NCI-H2081 treated with DMSO at 0.1 percent for 48 hours (cell line): ENCODE measurements at regions not wholly inside any gene's neighbourhood (a gene's known extent, or its start where the extent isn't known, plus 50 kb on each side); places are given as distances from the start of the nearest gene placed in this dataset.

Experiments
- DNase-seq: peaks from one replicate; lab custom pipeline; 2025; lab: John Stamatoyannopoulos, UW

DNA sequence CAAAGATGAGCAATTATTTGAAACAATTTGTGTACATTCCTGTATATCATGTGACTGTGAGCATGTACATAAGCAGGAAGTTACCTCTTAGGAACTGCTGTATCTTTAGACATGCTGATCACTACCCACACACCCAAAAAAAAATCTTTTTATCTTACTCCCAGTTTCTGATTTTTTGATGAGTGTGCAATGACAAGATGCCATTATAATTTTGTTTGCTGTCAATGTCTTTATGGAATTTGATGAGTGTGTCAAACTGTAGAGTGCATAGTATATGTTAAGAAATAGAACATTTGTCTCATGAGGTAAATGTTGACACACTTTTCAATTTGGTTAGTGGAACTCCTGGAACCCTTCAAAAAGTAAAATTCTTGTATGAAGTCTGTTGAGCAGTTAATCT is 84.0 kb upstream of the TMEFF2 start:
- DNase-seq, result no peak

GRCh38 chr2:192277494-192278109 is 82.9 kb upstream of the TMEFF2 start:
- DNase-seq, result no peak

- no peak for DNase-seq
These were observed 80.9 kb upstream of the TMEFF2 start for GRCh38 chr2:192275632-192276031.

GRCh38 chr2:192267484-192267883 is 72.8 kb upstream of the TMEFF2 start:
- DNase-seq, result no peak

DNA sequence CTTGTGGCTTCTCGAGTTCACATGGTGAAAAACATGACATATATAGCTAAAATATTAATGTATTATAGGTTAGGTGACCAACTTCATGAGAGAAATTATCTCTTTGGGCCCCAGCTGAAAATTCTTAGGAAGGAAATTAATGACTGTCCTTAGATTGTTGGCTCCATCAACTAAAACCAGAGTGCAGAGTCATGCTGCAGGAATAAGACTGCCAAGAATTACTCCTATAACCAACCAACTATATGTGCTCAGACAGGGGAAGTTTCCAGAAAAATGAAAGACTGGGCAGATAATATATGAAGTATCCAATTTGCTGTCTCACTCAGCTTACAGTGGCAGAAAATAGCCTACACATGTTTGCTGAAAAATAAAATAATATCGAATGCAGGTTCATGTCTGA is 71.0 kb upstream of the TMEFF2 start:
- no peak for DNase-seq

GRCh38 chr2:192254444-192254843 is 59.7 kb upstream of the TMEFF2 start:
- no peak for DNase-seq

DNA sequence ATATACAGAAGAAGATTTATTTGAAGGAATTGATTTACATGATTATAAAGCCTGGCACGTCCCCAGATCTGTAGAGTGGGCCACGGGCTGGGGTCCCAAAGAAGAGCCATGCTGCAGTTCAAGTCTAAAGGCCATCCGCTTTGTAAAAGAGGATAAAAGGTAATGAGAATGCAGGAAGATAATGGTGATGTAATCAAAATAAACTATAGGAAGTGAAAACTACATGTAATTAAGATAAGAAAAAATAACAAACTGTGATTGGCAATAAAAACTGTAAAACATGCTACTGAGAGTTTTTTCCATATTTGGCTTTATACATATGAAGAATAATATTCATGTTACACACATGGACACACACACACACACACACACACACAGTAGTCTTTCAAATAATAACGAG is 59.0 kb upstream of the TMEFF2 start:
- no peak for DNase-seq

GRCh38 chr2:192250961-192251360 is 56.2 kb upstream of the TMEFF2 start:
- no peak for DNase-seq

DNA sequence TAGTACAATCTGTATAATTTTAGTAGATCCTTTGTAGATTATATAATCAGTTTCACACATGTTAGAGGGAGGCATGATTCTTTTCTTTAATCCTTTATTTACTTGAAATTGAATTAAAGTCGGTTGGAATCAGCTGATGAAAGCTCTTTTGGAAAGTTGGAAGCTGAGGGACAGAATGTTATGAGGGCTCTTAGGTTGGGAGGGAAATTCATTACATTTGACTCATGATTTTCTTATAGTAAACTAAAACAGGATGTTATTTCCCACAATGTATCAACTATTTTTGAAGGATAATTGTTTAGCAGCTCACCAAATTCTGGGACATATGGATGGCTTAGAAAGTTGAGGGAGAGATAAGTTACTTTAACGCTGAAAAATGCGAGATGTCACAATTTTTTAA is 52.7 kb upstream of the TMEFF2 start:
- DNase-seq, result no peak

- no peak for DNase-seq
These were observed 51.6 kb upstream of the TMEFF2 start for GRCh38 chr2:192246297-192246696.

DNA sequence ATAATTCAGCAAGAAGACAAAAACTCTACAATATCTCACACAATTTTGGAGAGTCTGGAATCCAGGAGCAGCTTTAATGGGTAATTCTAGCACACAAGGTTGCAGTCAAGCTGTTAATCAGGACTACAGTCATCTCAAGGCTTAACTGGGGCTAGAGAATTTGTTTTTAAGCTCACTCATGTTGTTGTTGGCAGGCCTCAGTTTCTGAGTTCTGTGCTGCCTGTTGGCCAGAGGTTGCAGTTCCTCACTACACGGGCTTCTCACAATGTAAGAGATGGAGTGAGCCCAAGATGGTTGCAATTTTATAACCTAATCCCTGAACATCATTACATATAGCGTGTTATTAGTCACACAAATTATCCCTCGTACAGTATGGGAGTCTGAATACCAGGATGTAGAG is 50.6 kb upstream of the TMEFF2 start:
- no peak for DNase-seq
